ENCODE measurements at regions not wholly inside any gene's neighbourhood (a gene's known extent, or its start where the extent isn't known, plus 50 kb on each side); places are given as distances from the start of the nearest gene placed in this dataset.

- intact Hi-C loops (cut with DNase I) = no loop called here
- no peaks in the 10 kb centered on the region for H3K27me3 ChIP-seq
- H3K4me1 ChIP-seq = no peaks in the 10 kb centered on the region
- no peak for FAIRE-seq
- no peak for ATAC-seq
- TF ChIP-seq CTCF (IDR thresholded peaks at IDR 0.05) = no peak
- no peak for DNase-seq
- no peaks in the 10 kb centered on the region for H3K36me3 ChIP-seq
- H3K27ac ChIP-seq = no peak overlapping the region
- WGBS, 2 donors = 41 to 55% methylated on average over 2 of the region's 2 CpGs
- no peak overlapping the region for H3K4me3 ChIP-seq
- H3K9me3 ChIP-seq = no peaks in the 10 kb centered on the region
These were observed 92.3 kb upstream of the P2RY1 start for GRCh38 chr3:152742368-152743347.

- H3K4me3 ChIP-seq = no peak overlapping the region
- no peaks in the 10 kb centered on the region for H3K36me3 ChIP-seq
- H3K27me3 ChIP-seq = no peaks in the 10 kb centered on the region
- no peaks in the 10 kb centered on the region for H3K4me1 ChIP-seq
- ATAC-seq (no peak), FAIRE-seq (no peak), DNase-seq (no peak)
- H3K9me3 ChIP-seq = peaks cover 0 to 12% (median 0%) of the 10 kb centered on the region in 4 donors
- no peak for TF ChIP-seq CTCF (IDR thresholded peaks at IDR 0.05)
- H3K27ac ChIP-seq = no peak overlapping the region
- WGBS, 2 donors = 62 to 66% methylated on average over 1 of the region's 1 CpG
- intact Hi-C loops (cut with DNase I) = no loop called here
These were observed 89.3 kb upstream of the P2RY1 start for GRCh38 chr3:152745646-152746045.

GRCh38 chr3:152754303-152754702 is 80.6 kb upstream of the P2RY1 start:
- Histone ChIP-seq H3K4me1 (no peaks in the 10 kb centered on the region), H3K9me3 (peaks cover 0 to 10% (median 0%) of the 10 kb centered on the region in 4 donors), H3K4me3 (no peak overlapping the region), H3K36me3 (no peaks in the 10 kb centered on the region), H3K27ac (no peak overlapping the region), H3K27me3 (no peaks in the 10 kb centered on the region)
- intact Hi-C loops (cut with DNase I) = no loop called here
- ATAC-seq (no peak), DNase-seq (no peak), FAIRE-seq (no peak)
- no peak for TF ChIP-seq CTCF (IDR thresholded peaks at IDR 0.05)
- WGBS, 2 donors = 42 to 55% methylated on average over 2 of the region's 2 CpGs

- H3K9me3 ChIP-seq = no peaks in the 10 kb centered on the region
- H3K4me1 ChIP-seq = no peaks in the 10 kb centered on the region
- H3K4me3 ChIP-seq = no peak overlapping the region
- H3K27ac ChIP-seq = no peak overlapping the region
- H3K27me3 ChIP-seq = no peaks in the 10 kb centered on the region
- FAIRE-seq (no peak), DNase-seq (no peak), ATAC-seq (no peak)
- no peak for TF ChIP-seq CTCF (IDR thresholded peaks at IDR 0.05)
- intact Hi-C loops (cut with DNase I) = no loop called here
- H3K36me3 ChIP-seq = no peaks in the 10 kb centered on the region
These were observed 78.1 kb upstream of the P2RY1 start for GRCh38 chr3:152756807-152757206.

- no peaks in the 10 kb centered on the region for H3K27me3 ChIP-seq
- no peak for TF ChIP-seq CTCF (IDR thresholded peaks at IDR 0.05)
- DNase-seq (no peak), FAIRE-seq (no peak), ATAC-seq (no peak)
- no peaks in the 10 kb centered on the region for H3K4me1 ChIP-seq
- intact Hi-C loops (cut with DNase I) = no loop called here
- no peaks in the 10 kb centered on the region for H3K9me3 ChIP-seq
- H3K27ac ChIP-seq = no peak overlapping the region
- whole genome bisulfite sequencing, 2 donors = 67 to 82% methylated on average over 4 of the region's 4 CpGs
- H3K36me3 ChIP-seq = no peaks in the 10 kb centered on the region
- H3K4me3 ChIP-seq = no peak overlapping the region
These were observed 74.8 kb upstream of the P2RY1 start for GRCh38 chr3:152760024-152760563.
